Peyer's patch (tissue), 4 donors: ENCODE measurements at regions not wholly inside any gene's neighbourhood (a gene's known extent, or its start where the extent isn't known, plus 50 kb on each side); places are given as distances from the start of the nearest gene placed in this dataset.

Source experiments
- POLR2A ChIP-seq, 2 donors: fragments of 450-650 bp; IDR thresholded peaks; one replicate each; pipeline ENCODE4 v1.5.1; 2017; ENCODE audit warnings: antibody characterized with exemption in 2 of 2, mild to moderate bottlenecking in 2 of 2, moderate library complexity in 2 of 2
- TF ChIP-seq, protein P1 (sequence below), 6 experiments: fragments of 450-650 bp in 4 of 6; fragments of 200-600 bp in 2 of 6; sonication (generic) in 1 of 6; IDR thresholded peaks; one replicate each; pipeline ENCODE4 v1.5.1; 2017 to 2019; ENCODE audit warnings: antibody characterized with exemption in 6 of 6, mild to moderate bottlenecking in 3 of 6, moderate library complexity in 1 of 6

DNA sequence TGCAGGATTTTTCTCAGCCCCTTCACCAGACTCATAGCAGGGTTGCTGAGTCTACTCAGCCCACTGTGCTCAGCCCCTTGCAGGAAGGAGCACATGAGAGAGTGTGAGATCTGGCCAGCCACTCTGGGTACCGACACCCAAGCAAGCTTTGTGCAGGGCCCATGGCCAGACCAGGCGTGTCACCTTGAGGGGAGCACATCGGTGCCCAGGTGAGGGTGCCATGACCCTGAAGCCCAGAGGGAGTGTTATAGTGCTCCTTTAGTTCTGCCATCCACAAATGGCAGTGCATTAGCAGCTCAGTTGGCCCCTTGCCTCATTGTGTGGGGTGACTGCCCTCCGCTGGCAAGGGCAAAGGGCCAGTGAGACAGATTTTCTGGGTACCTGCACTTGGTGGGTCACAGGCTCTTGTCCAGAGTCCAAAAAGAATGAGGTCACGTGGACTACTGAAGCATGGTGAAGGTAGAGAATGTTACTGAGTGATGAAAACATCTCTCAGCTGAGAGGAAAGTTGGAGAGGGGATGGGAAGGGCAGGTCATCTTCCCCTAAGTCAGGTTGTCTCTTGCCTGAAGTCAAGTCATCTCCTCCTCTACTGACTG lies 181.8 kb downstream of the MACC1 start:
- TF ChIP-seq, protein P1, sequence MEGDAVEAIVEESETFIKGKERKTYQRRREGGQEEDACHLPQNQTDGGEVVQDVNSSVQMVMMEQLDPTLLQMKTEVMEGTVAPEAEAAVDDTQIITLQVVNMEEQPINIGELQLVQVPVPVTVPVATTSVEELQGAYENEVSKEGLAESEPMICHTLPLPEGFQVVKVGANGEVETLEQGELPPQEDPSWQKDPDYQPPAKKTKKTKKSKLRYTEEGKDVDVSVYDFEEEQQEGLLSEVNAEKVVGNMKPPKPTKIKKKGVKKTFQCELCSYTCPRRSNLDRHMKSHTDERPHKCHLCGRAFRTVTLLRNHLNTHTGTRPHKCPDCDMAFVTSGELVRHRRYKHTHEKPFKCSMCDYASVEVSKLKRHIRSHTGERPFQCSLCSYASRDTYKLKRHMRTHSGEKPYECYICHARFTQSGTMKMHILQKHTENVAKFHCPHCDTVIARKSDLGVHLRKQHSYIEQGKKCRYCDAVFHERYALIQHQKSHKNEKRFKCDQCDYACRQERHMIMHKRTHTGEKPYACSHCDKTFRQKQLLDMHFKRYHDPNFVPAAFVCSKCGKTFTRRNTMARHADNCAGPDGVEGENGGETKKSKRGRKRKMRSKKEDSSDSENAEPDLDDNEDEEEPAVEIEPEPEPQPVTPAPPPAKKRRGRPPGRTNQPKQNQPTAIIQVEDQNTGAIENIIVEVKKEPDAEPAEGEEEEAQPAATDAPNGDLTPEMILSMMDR (IDR thresholded peaks at IDR 0.05), result no peak
- TF ChIP-seq POLR2A (IDR thresholded peaks at IDR 0.05), result no peak
